Gastrocnemius medialis (tissue), 4 donors: ENCODE measurements at regions not wholly inside any gene's neighbourhood (a gene's known extent, or its start where the extent isn't known, plus 50 kb on each side); places are given as distances from the start of the nearest gene placed in this dataset.

Experiments
- ATAC-seq, 2 donors: fragments of 150-250 bp; one replicate each; pipeline ENCODE4 v1.9.1; 2016
- DNase-seq, 2 donors: peaks; one replicate each; pipeline ENCODE4 v3.0.0-alpha.2; 2019
- H3K27ac ChIP-seq, 4 donors: fragments of 200-600 bp; sonication (generic); 1 replicate in 1 of 4; 2 replicates in 3 of 4; pipeline ENCODE4 v1.5.1; 2016 to 2018; ENCODE audit warnings: mild to moderate bottlenecking in 2 of 4, moderate library complexity in 1 of 4
- H3K27me3 ChIP-seq, 3 donors: fragments of 200-600 bp; sonication (generic) in 2 of 3; 1 replicate in 1 of 3; 2 replicates in 2 of 3; pipeline versions ENCODE4 v1.5.1 to v1.6.0; 2016 to 2019; ENCODE audit warnings: mild to moderate bottlenecking in 1 of 3, moderate library complexity in 1 of 3
- H3K36me3 ChIP-seq, 2 donors: fragments of 200-600 bp; sonication (generic) in 1 of 2; one replicate each; pipeline ENCODE4 v1.5.1; 2017 to 2018
- H3K4me1 ChIP-seq, 2 donors: fragments of 200-600 bp; sonication (generic) in 1 of 2; one replicate each; pipeline ENCODE4 v1.5.1; 2016 to 2017; ENCODE audit warnings: mild to moderate bottlenecking in 2 of 2
- H3K4me3 ChIP-seq, 4 donors: fragments of 200-600 bp; sonication (generic) in 3 of 4; 1 replicate in 1 of 4; 2 replicates in 3 of 4; pipeline ENCODE4 v1.5.1; 2016 to 2019; ENCODE audit warnings: mild to moderate bottlenecking in 2 of 4
- H3K9me3 ChIP-seq, 3 donors: fragments of 200-600 bp; sonication (generic) in 2 of 3; 1 replicate in 1 of 3; 2 replicates in 2 of 3; pipeline ENCODE4 v1.5.1; 2016 to 2019
- POLR2A ChIP-seq, 2 donors: fragments of 450-650 bp; IDR thresholded peaks; one replicate each; pipeline ENCODE4 v1.6.1; 2017; ENCODE audit warnings: antibody characterized with exemption in 2 of 2, mild to moderate bottlenecking in 2 of 2, moderate library complexity in 2 of 2
- in situ Hi-C, 4 donors: fragments of 200-750 bp; cut with MboI; loops; one replicate each; pipeline versions ENCODE4 v1.15.0 to v1.8.0; 2017; ENCODE audit warnings: low sequenced_read_pairs in 4 of 4
- intact Hi-C: fragments of 100-400 bp; cut with DNase I; formaldehyde crosslinking; loops from one replicate; pipeline ENCODE4 v1.15.1; 2023; ENCODE audit warnings: low total_unique reads
- TF ChIP-seq, protein P1 (sequence below), 5 experiments: fragments of 450-650 bp in 3 of 5; fragments of 200-600 bp in 2 of 5; sonication (generic) in 2 of 5; IDR thresholded peaks in 4 of 5; conservative IDR thresholded peaks in 1 of 5; 1 replicate in 4 of 5; 2 replicates in 1 of 5; pipeline ENCODE4 v1.5.1; 2016 to 2019; ENCODE audit warnings: antibody characterized with exemption in 5 of 5, mild to moderate bottlenecking in 3 of 5, moderate library complexity in 3 of 5

DNA sequence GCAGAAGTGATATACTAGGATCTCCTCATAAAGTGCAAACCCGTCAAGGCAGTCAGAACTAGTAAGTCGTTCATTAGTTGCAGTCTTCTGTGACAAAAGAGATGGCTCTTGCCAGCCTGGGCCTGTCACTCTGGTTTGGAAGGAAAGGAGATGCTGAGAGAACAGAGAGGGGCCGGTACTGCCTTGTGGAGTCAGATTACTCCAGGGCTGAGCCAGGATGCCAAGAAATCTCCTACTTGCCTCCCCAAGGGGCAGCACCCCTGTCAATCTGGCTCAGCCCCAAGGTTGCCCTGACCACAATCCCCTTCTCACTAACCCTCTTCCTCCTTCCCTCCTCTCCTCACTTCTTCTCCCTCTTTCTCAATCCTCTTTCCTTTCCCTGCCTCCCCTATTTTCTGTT lies 62.9 kb upstream of the ASPRV1 start:
- H3K9me3 ChIP-seq: no peaks in the 10 kb centered on the region
- no peak overlapping the region for H3K27ac ChIP-seq

DNA sequence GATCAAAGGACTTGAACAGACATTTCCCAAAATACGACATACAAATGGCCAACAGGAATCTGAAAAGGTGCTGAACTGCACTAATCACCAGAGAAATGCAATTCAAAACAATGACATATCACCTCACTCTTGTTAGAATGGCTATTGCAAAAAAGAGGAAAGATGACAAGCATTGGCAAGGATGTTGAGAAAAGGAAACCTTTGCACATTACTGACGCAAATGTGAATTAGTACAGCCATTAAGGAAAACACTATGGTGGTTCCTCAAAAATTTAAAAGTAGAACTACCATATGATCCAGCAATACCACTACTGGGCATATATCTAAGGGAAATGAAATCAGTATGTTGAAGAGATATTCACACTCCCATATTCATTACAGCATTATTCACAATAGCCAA lies 57.7 kb upstream of the ASPRV1 start:
- DNase-seq (no peak), ATAC-seq (no peak)
- Histone ChIP-seq H3K36me3 (peaks cover 0 to 9% of the 10 kb centered on the region in 2 donors), H3K4me3 (no peak overlapping the region), H3K4me1 (no peaks in the 10 kb centered on the region), H3K27me3 (no peaks in the 10 kb centered on the region), H3K9me3 (no peaks in the 10 kb centered on the region), H3K27ac (no peak overlapping the region)
- in situ Hi-C loops: no loop called here
- TF ChIP-seq POLR2A (IDR thresholded peaks at IDR 0.05): peak in 1 of 2 donors; percentile 8
- TF ChIP-seq, protein P1, sequence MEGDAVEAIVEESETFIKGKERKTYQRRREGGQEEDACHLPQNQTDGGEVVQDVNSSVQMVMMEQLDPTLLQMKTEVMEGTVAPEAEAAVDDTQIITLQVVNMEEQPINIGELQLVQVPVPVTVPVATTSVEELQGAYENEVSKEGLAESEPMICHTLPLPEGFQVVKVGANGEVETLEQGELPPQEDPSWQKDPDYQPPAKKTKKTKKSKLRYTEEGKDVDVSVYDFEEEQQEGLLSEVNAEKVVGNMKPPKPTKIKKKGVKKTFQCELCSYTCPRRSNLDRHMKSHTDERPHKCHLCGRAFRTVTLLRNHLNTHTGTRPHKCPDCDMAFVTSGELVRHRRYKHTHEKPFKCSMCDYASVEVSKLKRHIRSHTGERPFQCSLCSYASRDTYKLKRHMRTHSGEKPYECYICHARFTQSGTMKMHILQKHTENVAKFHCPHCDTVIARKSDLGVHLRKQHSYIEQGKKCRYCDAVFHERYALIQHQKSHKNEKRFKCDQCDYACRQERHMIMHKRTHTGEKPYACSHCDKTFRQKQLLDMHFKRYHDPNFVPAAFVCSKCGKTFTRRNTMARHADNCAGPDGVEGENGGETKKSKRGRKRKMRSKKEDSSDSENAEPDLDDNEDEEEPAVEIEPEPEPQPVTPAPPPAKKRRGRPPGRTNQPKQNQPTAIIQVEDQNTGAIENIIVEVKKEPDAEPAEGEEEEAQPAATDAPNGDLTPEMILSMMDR (IDR thresholded peaks at IDR 0.05 in 4 of 5, conservative IDR thresholded peaks at IDR 0.05 in 1 of 5): no peak
- intact Hi-C loops: no loop called here

More for the DNA sequence above, 62.9 kb upstream of the ASPRV1 start:
- no peak for DNase-seq
- in situ Hi-C loops (no loop called here), intact Hi-C loops (no loop called here)
- Histone ChIP-seq H3K4me1 (peaks cover 0 to 2% of the 10 kb centered on the region in 2 donors), H3K4me3 (no peak overlapping the region), H3K36me3 (peaks cover 0 to 3% of the 10 kb centered on the region in 2 donors), H3K27me3 (no peaks in the 10 kb centered on the region)
- TF ChIP-seq POLR2A (IDR thresholded peaks at IDR 0.05): no peak
- TF ChIP-seq, protein P1 (IDR thresholded peaks at IDR 0.05 in 4 of 5, conservative IDR thresholded peaks at IDR 0.05 in 1 of 5): no peak
- no peak for ATAC-seq

DNA sequence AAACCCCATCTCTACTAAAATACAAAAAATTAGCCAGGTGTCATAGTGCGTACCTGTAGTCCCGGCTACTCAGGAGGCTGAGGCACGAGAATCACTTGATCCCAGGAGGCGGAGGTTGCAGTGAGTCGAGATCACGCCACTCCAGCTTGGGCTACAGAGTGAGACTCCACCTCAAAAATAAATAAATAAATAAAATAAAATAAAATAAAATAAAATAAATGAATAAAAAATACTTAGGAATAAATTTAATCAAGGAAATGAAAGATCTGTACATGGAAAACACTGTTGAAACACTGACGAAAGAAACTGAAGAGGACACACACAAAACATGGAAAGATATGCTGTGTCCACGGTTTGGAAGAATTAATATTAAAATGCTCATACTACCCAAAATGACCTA lies 56.5 kb upstream of the ASPRV1 start:
- TF ChIP-seq POLR2A (IDR thresholded peaks at IDR 0.05): no peak
- TF ChIP-seq, protein P1 (IDR thresholded peaks at IDR 0.05 in 4 of 5, conservative IDR thresholded peaks at IDR 0.05 in 1 of 5): no peak
- Histone ChIP-seq H3K27ac (no peak overlapping the region), H3K4me3 (no peak overlapping the region), H3K27me3 (no peaks in the 10 kb centered on the region), H3K36me3 (peaks cover 0 to 9% of the 10 kb centered on the region in 2 donors), H3K4me1 (no peaks in the 10 kb centered on the region), H3K9me3 (no peaks in the 10 kb centered on the region)
- in situ Hi-C loops: no loop called here
- DNase-seq (no peak), ATAC-seq (no peak)
- intact Hi-C loops: no loop called here

DNA sequence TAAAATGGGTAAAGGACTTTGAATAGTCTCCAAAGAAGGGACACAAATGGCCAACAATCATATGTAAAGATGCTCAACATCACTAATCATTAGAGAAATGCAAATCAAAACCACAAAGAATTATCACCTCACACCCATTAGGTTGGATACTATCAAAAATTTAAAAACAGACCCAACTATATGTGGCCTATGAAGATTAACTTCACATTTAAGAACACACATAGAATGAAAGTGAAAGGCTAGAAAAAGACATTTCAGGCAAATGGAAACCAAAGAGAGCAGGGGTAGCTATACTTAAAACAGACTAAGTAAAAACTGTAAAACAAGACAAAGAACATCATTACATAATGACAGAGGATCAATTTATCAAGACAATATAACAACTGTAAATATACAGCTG lies 53.5 kb upstream of the ASPRV1 start:
- in situ Hi-C loops: no loop called here
- H3K36me3 ChIP-seq: peaks cover 0 to 6% of the 10 kb centered on the region in 2 donors
- no peak overlapping the region for H3K4me3 ChIP-seq
- H3K27ac ChIP-seq: no peak overlapping the region
- no peak for ATAC-seq
- H3K9me3 ChIP-seq: no peaks in the 10 kb centered on the region
- TF ChIP-seq, protein P1 (IDR thresholded peaks at IDR 0.05 in 4 of 5, conservative IDR thresholded peaks at IDR 0.05 in 1 of 5): no peak
- H3K4me1 ChIP-seq: no peaks in the 10 kb centered on the region
- intact Hi-C loops: loop anchor here (1.0 kb wide), 1 partner anchor 28 kb away; no protein-coding TSS in a partner anchor
- no peaks in the 10 kb centered on the region for H3K27me3 ChIP-seq
- no peak for DNase-seq

DNA sequence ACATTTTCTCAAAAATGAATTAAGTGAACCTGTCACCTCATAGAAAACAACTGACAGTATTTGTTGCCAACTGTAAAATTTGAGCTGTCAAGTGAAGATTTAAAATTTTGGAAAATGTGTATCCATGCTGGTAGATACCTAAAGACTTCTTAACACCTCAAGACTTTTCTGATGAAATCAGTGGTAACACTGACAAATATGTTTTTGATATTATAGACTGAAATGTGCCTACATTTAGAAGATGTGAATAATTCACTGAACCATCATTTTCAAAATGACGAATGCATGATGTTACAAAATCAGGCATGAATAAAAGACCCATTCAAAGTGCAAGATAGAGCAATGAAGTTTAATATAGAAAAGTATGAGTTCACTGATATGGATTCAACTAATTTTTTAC lies 51.5 kb upstream of the ASPRV1 start:
- DNase-seq (no peak), ATAC-seq (no peak)
- Histone ChIP-seq H3K36me3 (peaks cover 0 to 6% of the 10 kb centered on the region in 2 donors), H3K9me3 (no peaks in the 10 kb centered on the region), H3K27me3 (no peaks in the 10 kb centered on the region), H3K27ac (no peak overlapping the region), H3K4me1 (peaks cover 3 to 5% of the 10 kb centered on the region in 2 donors), H3K4me3 (no peak overlapping the region)
- intact Hi-C loops: no loop called here
- in situ Hi-C loops: no loop called here
- TF ChIP-seq POLR2A (IDR thresholded peaks at IDR 0.05): no peak
- TF ChIP-seq, protein P1 (IDR thresholded peaks at IDR 0.05 in 4 of 5, conservative IDR thresholded peaks at IDR 0.05 in 1 of 5): no peak
